ENCODE measurements at regions not wholly inside any gene's neighbourhood (a gene's known extent, or its start where the extent isn't known, plus 50 kb on each side); places are given as distances from the start of the nearest gene placed in this dataset.

- no peak for TF ChIP-seq CTCF (IDR thresholded peaks at IDR 0.05; ENCODE audit: insufficient read depth, low read length, missing control alignments)
- ChIA-PET POLR2A (no interaction called here), CTCF (interaction anchor here (0.7 to 1.0 kb wide), 2 partner anchors 16 to 180 kb away, joined by 3 read pairs; no protein-coding TSS in a partner anchor)
- H3K4me3 ChIP-seq (ENCODE audit: low read depth, low read length): no peak overlapping the region
- no peak for DNase-seq (ENCODE audit: low read depth, low spot score)
Observed at GRCh38 chr21:27244776-27245175, 277.9 kb upstream of the ADAMTS5 start.

GRCh38 chr21:27244352-27244751, 277.5 kb upstream of the ADAMTS5 start:
- CTCF ChIA-PET: interaction anchor here (0.7 to 1.0 kb wide), 2 partner anchors 17 to 181 kb away, joined by 3 read pairs; no protein-coding TSS in a partner anchor
- no peak for TF ChIP-seq CTCF (IDR thresholded peaks at IDR 0.05; ENCODE audit: insufficient read depth, low read length, missing control alignments)
- no peak overlapping the region for H3K4me3 ChIP-seq (ENCODE audit: low read depth, low read length)

GRCh38 chr21:27240839-27241238, 274.0 kb upstream of the ADAMTS5 start:
- no peak overlapping the region for H3K4me3 ChIP-seq (ENCODE audit: low read depth, low read length)
- TF ChIP-seq CTCF (IDR thresholded peaks at IDR 0.05; ENCODE audit: insufficient read depth, low read length, missing control alignments): no peak
- DNase-seq (ENCODE audit: low read depth, low spot score): no peak
- ChIA-PET POLR2A (no interaction called here), CTCF (interaction anchor here (1.0 kb wide), 1 partner anchor 29 kb away, joined by 3 read pairs; no protein-coding TSS in a partner anchor)

More at GRCh38 chr21:27244352-27244751, 277.5 kb upstream of the ADAMTS5 start:
- POLR2A ChIA-PET: no interaction called here
- no peak for DNase-seq (ENCODE audit: low read depth, low spot score)

GRCh38 chr21:27233514-27234115, 266.7 kb upstream of the ADAMTS5 start:
- TF ChIP-seq CTCF (IDR thresholded peaks at IDR 0.05; ENCODE audit: insufficient read depth, low read length, missing control alignments): no peak
- CTCF ChIA-PET: no interaction called here
- POLR2A ChIA-PET: no interaction called here
- no peak overlapping the region for H3K4me3 ChIP-seq (ENCODE audit: low read depth, low read length)
- no peak for DNase-seq (ENCODE audit: low read depth, low spot score)

- POLR2A ChIA-PET: no interaction called here
- no peak for TF ChIP-seq CTCF (IDR thresholded peaks at IDR 0.05; ENCODE audit: insufficient read depth, low read length, missing control alignments)
- no peak overlapping the region for H3K4me3 ChIP-seq (ENCODE audit: low read depth, low read length)
- CTCF ChIA-PET: interaction anchor here (1.0 to 1.4 kb wide), 2 partner anchors 9 to 13 kb away, joined by 3 to 5 read pairs; no protein-coding TSS in a partner anchor
- DNase-seq (ENCODE audit: low read depth, low spot score): no peak
Observed at GRCh38 chr21:27225940-27226339, 259.1 kb upstream of the ADAMTS5 start.

GRCh38 chr21:27225151-27225550, 258.3 kb upstream of the ADAMTS5 start:
- TF ChIP-seq CTCF (IDR thresholded peaks at IDR 0.05; ENCODE audit: insufficient read depth, low read length, missing control alignments): no peak
- POLR2A ChIA-PET: no interaction called here
- DNase-seq (ENCODE audit: low read depth, low spot score): no peak
- CTCF ChIA-PET: interaction anchor here (1.0 to 1.5 kb wide), 3 partner anchors 9 to 12 kb away, joined by 3 to 7 read pairs (median 5); no protein-coding TSS in a partner anchor
- H3K4me3 ChIP-seq (ENCODE audit: low read depth, low read length): no peak overlapping the region

Data from AG04449 (cell line).